ENCODE measurements at regions not wholly inside any gene's neighbourhood (a gene's known extent, or its start where the extent isn't known, plus 50 kb on each side); places are given as distances from the start of the nearest gene placed in this dataset.

DNA sequence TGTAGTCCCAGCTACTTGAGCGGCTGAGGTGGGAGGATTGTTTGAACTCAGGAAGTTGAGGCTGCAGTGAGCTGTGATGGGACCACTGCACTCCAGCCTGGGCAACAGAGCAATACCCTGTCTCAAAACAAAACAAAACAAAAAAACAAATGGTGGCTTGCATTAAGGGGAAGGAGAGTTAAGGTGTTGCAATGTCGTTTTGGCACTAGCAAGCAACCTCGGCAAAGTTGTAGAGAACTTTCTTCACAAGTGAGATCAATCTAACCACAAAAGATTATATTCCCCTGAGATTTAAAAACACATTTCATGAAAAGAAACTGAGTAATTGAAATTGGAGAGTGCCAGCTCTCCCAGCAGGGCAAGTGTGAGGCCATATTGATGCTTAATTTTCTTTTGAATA is 153.7 kb downstream of the KLF5 start:
- TF ChIP-seq SMC3 (conservative IDR thresholded peaks at IDR 0.05; ENCODE audit: poor library complexity) (no peak), POLR2AphosphoS5 (IDR thresholded peaks at IDR 0.05) (no peak), EZH2 (IDR thresholded peaks at IDR 0.05; ENCODE audit: borderline replicate concordance, insufficient read depth, low read length, poor library complexity, severe bottlenecking) (no peak), EP300 (conservative IDR thresholded peaks at IDR 0.05; ENCODE audit: poor library complexity, severe bottlenecking) (no peak), MXI1 (conservative IDR thresholded peaks at IDR 0.05; ENCODE audit: poor library complexity, severe bottlenecking) (no peak), TAF1 (IDR thresholded peaks at IDR 0.05; ENCODE audit: low read depth) (no peak), RAD21 (conservative IDR thresholded peaks at IDR 0.05) (no peak)
- TF ChIP-seq, protein P1, sequence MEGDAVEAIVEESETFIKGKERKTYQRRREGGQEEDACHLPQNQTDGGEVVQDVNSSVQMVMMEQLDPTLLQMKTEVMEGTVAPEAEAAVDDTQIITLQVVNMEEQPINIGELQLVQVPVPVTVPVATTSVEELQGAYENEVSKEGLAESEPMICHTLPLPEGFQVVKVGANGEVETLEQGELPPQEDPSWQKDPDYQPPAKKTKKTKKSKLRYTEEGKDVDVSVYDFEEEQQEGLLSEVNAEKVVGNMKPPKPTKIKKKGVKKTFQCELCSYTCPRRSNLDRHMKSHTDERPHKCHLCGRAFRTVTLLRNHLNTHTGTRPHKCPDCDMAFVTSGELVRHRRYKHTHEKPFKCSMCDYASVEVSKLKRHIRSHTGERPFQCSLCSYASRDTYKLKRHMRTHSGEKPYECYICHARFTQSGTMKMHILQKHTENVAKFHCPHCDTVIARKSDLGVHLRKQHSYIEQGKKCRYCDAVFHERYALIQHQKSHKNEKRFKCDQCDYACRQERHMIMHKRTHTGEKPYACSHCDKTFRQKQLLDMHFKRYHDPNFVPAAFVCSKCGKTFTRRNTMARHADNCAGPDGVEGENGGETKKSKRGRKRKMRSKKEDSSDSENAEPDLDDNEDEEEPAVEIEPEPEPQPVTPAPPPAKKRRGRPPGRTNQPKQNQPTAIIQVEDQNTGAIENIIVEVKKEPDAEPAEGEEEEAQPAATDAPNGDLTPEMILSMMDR (IDR thresholded peaks at IDR 0.05; ENCODE audit: poor library complexity, severe bottlenecking): no peak
- TF ChIP-seq, protein P2, sequence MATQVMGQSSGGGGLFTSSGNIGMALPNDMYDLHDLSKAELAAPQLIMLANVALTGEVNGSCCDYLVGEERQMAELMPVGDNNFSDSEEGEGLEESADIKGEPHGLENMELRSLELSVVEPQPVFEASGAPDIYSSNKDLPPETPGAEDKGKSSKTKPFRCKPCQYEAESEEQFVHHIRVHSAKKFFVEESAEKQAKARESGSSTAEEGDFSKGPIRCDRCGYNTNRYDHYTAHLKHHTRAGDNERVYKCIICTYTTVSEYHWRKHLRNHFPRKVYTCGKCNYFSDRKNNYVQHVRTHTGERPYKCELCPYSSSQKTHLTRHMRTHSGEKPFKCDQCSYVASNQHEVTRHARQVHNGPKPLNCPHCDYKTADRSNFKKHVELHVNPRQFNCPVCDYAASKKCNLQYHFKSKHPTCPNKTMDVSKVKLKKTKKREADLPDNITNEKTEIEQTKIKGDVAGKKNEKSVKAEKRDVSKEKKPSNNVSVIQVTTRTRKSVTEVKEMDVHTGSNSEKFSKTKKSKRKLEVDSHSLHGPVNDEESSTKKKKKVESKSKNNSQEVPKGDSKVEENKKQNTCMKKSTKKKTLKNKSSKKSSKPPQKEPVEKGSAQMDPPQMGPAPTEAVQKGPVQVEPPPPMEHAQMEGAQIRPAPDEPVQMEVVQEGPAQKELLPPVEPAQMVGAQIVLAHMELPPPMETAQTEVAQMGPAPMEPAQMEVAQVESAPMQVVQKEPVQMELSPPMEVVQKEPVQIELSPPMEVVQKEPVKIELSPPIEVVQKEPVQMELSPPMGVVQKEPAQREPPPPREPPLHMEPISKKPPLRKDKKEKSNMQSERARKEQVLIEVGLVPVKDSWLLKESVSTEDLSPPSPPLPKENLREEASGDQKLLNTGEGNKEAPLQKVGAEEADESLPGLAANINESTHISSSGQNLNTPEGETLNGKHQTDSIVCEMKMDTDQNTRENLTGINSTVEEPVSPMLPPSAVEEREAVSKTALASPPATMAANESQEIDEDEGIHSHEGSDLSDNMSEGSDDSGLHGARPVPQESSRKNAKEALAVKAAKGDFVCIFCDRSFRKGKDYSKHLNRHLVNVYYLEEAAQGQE (IDR thresholded peaks at IDR 0.05; ENCODE audit: borderline replicate concordance): no peak

Data from neural cell (in vitro differentiated cells).